Effector CD8-positive, alpha-beta T cell (primary cell): ENCODE measurements at regions not wholly inside any gene's neighbourhood (a gene's known extent, or its start where the extent isn't known, plus 50 kb on each side); places are given as distances from the start of the nearest gene placed in this dataset.

ENCODE experiments used
- DNase-seq: peaks from one replicate; lab custom pipeline; 2025; lab: John Stamatoyannopoulos, UW

DNA sequence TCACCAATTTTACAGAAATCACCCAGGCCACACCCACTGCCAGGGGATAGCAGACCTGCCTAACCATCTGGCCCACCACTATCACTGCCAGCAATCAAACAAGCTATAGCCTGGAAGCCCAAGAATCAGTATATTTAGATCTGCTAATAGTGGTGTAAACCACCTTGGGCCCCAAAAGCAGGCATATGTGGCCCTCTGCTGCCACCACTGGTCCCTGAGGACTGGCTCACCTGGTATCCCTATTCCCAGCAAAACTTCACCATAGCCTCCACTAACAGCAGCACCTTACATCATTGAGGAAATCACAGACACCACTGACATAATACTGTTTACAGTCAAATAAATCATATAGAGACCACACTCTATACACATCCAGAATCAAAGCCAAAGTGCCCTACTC is 880.4 kb upstream of the MAN1A1 start:
- DNase-seq = no peak

DNA sequence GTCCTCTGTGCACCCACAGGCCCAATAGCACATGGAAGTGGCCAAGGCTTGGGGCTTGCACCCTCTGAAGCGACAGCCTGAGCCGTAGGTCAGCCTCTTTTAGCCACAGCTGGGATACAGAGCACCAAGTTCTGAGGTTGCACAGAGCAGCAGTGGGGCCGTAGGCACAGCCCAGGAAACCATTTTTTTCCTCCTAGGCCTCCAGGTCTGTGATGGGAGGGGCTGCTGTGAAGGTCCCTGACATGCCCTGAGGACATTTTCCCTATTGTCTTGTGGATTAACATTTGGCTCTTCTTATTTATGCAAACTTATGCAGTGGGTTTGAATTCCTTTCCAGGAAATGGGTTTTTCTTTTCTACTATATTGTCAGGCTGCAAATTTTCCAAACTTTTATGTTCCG is 878.7 kb upstream of the MAN1A1 start:
- no peak for DNase-seq

DNA sequence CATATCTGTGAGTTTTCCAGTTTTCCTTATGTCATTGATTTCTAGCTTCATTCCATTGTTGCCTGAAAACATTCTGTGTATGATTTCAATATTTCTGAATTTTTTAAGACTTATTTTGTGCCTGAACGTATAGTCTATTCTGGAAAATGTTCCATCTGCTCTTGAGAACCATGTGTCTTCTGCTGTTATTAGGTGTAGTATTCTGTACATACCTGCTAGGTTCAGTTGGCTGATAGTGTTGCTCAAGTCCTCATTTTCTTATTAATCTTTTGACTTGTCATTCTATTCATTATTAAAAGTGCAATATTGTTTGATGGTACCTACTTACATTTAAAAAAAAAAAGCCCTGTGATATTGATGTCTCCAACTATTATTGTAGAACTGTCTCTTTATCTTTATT is 869.8 kb upstream of the MAN1A1 start:
- no peak for DNase-seq

DNA sequence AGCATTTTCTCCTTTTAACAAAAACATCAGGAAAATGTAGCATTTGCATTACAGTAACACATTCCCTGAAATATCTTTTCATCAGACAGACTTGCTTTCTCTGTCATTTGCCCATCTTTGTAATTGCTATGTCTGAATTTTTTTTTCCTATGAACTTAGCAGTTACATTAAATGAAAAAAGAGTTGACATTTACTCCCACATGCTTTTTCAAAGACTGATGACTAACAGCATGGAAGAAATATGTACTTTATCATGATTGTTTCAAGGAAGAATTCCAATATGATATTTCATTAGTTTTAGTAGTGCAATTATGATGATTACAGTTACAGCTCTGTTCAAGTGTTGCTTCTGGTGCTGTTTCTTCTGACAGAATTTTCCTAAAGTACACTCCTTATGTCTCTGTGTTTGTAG is 864.5 kb upstream of the MAN1A1 start:
- DNase-seq = no peak

GRCh38 chr6:120211955-120212792 is 862.6 kb upstream of the MAN1A1 start:
- DNase-seq = no peak

DNA sequence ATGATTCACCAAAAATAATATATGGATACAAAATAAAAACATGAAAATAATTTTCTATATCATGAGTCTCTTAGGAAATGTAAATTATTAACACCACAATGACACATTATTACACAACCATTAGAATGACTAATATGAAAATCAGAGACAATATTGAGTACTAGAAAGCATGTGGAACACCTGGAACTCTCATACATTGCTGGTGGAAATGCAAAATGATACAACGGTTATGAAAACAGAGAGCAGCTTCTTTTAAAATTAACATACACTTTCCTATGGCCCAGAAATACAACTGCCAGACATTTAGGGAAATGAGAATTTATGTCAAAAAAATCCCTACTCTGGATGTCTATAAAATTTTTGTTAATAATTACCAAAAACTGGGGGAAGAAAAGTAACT is 853.3 kb upstream of the MAN1A1 start:
- DNase-seq = no peak

DNA sequence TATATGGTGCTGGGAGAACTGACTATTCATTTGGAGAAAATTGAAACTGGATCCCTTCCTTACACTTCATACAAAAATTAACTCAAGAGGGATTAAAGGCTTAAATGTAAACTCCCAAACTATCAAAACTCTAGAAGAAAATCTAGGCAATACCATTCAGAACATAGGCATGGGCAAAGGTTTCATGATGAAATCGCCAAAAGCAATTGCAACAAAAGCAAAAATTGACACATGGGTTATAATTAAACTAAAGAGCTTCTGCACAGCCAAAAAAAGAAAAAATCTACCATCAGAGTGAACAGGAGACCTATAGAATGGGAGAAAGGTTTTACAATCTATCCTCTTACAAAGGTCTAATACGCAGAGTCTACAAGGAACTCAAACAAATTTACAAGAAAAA is 851.3 kb upstream of the MAN1A1 start:
- no peak for DNase-seq

DNA sequence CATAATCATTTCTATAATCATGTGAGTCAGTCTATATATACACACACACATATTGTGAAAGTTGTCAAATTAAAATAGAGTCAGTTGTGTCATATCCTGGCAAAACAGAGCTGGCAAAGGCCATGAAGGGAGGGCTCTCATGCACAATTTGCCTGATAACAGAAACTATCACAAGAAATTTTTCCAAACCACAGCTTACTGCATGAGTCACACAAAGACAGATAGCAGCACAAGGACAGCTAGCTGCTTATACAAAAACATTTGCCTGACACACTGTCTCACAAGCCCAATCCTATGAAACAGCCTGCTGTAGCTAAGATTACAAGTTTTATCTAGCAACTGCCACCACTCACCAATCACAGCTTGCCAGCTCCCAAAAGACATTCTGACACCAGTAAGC is 848.5 kb upstream of the MAN1A1 start:
- DNase-seq = no peak

DNA sequence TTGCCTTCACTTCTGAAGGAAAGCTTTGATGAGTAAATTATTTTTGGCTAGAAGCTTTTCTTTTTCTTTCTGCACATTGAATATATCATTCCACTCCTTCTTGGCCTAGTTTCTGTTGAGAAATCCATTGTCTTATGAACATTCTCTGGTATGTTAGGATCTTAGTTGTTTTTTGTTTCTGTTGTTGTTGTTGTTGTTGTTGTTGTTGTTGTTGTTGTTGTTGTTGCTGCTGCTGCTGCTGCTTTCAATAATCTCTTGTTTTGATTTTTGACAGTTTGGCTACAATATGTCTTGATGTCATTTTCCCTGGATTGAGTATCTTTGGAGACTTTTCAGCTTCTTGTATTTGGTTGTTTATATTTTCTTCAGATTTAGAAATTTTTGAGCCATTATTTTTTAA is 836.5 kb upstream of the MAN1A1 start:
- DNase-seq = no peak

GRCh38 chr6:120173250-120173649 is 823.7 kb upstream of the MAN1A1 start:
- no peak for DNase-seq

- no peak for DNase-seq
Observed at GRCh38 chr6:120164531-120164930, 815.0 kb upstream of the MAN1A1 start.

- DNase-seq = no peak
Observed at GRCh38 chr6:120157873-120158272, 808.3 kb upstream of the MAN1A1 start.

- DNase-seq = no peak
Observed at GRCh38 chr6:120147071-120147871, 797.7 kb upstream of the MAN1A1 start.

DNA sequence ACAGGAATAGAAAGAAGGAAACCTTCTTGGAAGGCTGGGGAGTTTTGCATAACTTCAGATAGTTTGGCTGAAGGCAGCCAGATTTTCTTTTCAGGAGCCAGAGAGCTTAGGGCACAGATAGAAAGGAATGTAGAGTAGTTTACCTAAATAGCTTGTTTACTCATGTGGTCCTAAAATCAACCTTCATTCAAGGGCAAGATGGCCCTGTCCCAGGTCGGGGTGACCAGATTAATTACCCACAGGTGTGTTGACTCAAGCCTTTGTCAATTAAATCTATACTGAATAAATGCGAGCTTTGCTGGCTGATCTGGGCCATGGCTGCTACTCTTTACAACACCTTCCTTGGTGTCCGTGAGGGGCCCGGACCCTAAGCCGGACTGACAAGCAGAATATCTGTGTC is 792.0 kb upstream of the MAN1A1 start:
- no peak for DNase-seq

GRCh38 chr6:120137492-120137891 is 787.9 kb upstream of the MAN1A1 start:
- no peak for DNase-seq

DNA sequence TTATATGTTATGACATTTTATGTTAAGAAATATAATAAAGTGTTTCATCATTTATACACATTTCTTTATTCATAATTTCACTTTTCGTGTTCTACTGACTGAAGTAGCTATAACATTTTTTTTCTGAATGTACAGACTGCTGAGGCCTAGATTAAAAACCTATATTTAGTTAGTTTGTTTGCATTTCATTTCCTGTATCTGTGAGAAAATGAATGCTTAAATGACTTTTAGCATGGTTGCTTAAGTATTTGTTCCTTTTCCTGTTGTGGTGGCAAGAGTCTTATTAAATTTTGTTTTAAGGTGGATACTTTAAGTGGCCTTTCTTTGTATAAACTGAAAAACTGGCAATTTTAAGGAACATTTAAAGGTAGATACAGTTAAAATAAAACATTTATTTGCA is 779.7 kb upstream of the MAN1A1 start:
- no peak for DNase-seq

DNA sequence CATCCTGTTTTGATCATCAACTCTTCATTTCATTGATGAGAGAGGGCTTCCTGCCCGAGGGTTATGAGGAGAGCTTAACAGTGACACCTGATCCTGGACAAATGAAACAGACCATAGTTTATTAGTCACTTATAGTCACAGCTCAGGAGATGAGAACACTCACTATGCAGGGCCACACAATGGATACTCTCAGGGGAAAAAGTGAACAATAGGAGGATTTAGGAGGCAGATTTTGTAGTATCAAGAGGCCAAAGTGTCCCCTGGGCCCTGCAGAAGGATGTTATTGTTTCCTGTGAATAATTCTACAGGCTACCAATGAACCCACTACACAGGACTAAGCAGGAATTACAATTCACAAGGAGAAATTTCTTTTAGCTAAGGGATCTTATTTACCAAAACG is 772.8 kb upstream of the MAN1A1 start:
- no peak for DNase-seq

GRCh38 chr6:120116343-120116742 is 766.8 kb upstream of the MAN1A1 start:
- DNase-seq = no peak

- DNase-seq = no peak
Observed at GRCh38 chr6:120112980-120113379, 763.4 kb upstream of the MAN1A1 start.

DNA sequence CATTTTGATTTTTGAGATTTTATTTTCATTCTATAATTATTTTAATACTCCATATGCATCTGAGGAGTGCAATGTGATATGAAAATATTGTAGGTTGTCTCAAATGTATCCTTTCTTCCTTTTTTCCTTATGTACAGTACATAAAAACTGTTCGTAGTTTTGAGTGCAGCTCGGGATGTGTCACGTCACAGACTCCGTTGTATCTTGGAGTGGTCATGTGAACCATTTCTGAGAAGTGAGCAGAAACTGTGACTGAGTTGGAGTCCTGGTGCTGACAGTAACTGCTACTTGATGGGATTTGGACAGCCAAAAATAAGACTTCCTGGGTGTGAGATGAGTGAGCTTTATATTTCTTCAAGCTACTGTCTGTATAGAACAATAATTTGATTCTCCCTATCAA is 761.4 kb upstream of the MAN1A1 start:
- DNase-seq = no peak

GRCh38 chr6:120108061-120108795 is 758.7 kb upstream of the MAN1A1 start:
- DNase-seq = no peak

GRCh38 chr6:120103618-120104017 is 754.1 kb upstream of the MAN1A1 start:
- no peak for DNase-seq
